Activated CD4-positive, CD25-positive, alpha-beta regulatory T cell treated with anti-CD3 and anti-CD28 coated beads, Interleukin-2, amount 50 U/mL, for 72 hours (primary cell): ENCODE measurements at regions not wholly inside any gene's neighbourhood (a gene's known extent, or its start where the extent isn't known, plus 50 kb on each side); places are given as distances from the start of the nearest gene placed in this dataset.
"Not testable (repeated sequence)": the region's sequence is repeated elsewhere in the genome, so short reads cannot be mapped to it uniquely, and the experiment has no call there.

Source experiments
- DNase-seq: peaks from one replicate; pipeline ENCODE4 v3.0.0; 2021

- DNase-seq: no peak
Measured at GRCh38 chr3:75248974-75249373, 415.2 kb upstream of the FRG2C start.

- DNase-seq: no peak
Measured at GRCh38 chr3:75254685-75255084, 409.4 kb upstream of the FRG2C start.

GRCh38 chr3:75258825-75259683, 405.1 kb upstream of the FRG2C start:
- not testable (repeated sequence) for DNase-seq

GRCh38 chr3:75260975-75261374, 403.2 kb upstream of the FRG2C start:
- DNase-seq: not testable (repeated sequence)

GRCh38 chr3:75262661-75263060, 401.5 kb upstream of the FRG2C start:
- DNase-seq: no peak

- DNase-seq: no peak
Measured at GRCh38 chr3:75265897-75266296, 398.2 kb upstream of the FRG2C start.

- not testable (repeated sequence) for DNase-seq
Measured at GRCh38 chr3:75268576-75268975, 395.6 kb upstream of the FRG2C start.

- not testable (repeated sequence) for DNase-seq
Measured at GRCh38 chr3:75272237-75272636, 391.9 kb upstream of the FRG2C start.

GRCh38 chr3:75272691-75273090, 391.4 kb upstream of the FRG2C start:
- DNase-seq: no peak

- not testable (repeated sequence) for DNase-seq
Measured at GRCh38 chr3:75285531-75286148, 378.5 kb upstream of the FRG2C start.

- DNase-seq: not testable (repeated sequence)
Measured at GRCh38 chr3:75288972-75289574, 375.1 kb upstream of the FRG2C start.

GRCh38 chr3:75294124-75294523, 370.0 kb upstream of the FRG2C start:
- DNase-seq: no peak

- no peak for DNase-seq
Measured at GRCh38 chr3:75295013-75295412, 369.1 kb upstream of the FRG2C start.

GRCh38 chr3:75296858-75297257, 367.3 kb upstream of the FRG2C start:
- DNase-seq: no peak

- no peak for DNase-seq
Measured at GRCh38 chr3:75300606-75301005, 363.5 kb upstream of the FRG2C start.

- not testable (repeated sequence) for DNase-seq
Measured at GRCh38 chr3:75301050-75301449, 363.1 kb upstream of the FRG2C start.

GRCh38 chr3:75303741-75304140, 360.4 kb upstream of the FRG2C start:
- DNase-seq: no peak

- no peak for DNase-seq
Measured at GRCh38 chr3:75305901-75306300, 358.2 kb upstream of the FRG2C start.

GRCh38 chr3:75311306-75311705, 352.8 kb upstream of the FRG2C start:
- not testable (repeated sequence) for DNase-seq

GRCh38 chr3:75312469-75312868, 351.7 kb upstream of the FRG2C start:
- DNase-seq: not testable (repeated sequence)

- not testable (repeated sequence) for DNase-seq
Measured at GRCh38 chr3:75319776-75320175, 344.4 kb upstream of the FRG2C start.

GRCh38 chr3:75320369-75320768, 343.8 kb upstream of the FRG2C start:
- no peak for DNase-seq

- DNase-seq: no peak
Measured at GRCh38 chr3:75321060-75321459, 343.1 kb upstream of the FRG2C start.

- not testable (repeated sequence) for DNase-seq
Measured at GRCh38 chr3:75323936-75324335, 340.2 kb upstream of the FRG2C start.
